ENCODE measurements at regions not wholly inside any gene's neighbourhood (a gene's known extent, or its start where the extent isn't known, plus 50 kb on each side); places are given as distances from the start of the nearest gene placed in this dataset.
"Not testable (repeated sequence)": the region's sequence is repeated elsewhere in the genome, so short reads cannot be mapped to it uniquely, and the experiment has no call there.

DNA sequence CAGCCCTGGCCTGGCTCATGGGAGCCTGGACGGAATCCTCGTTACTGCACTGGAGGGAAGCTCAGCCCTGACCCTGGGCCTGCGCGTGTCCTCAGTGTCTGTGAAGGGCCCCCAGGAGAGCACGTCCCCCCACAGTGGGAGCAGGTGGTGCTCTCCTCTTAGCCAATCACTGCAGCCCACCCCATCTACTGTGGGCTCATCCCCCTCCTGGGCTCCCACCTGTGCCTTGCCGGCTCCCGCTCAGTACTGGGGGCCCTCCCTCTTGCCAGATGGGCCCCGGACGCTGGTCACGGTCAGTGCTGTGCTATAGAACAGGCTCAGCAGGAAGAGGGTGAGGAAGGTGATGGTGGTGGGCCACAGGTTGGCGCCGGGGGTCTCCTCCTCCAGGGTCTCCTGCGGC, 57.5 kb downstream of the TMEM121 start:
- not testable (repeated sequence) for TF ChIP-seq ZNF274 (IDR thresholded peaks at IDR 0.05; ENCODE audit: low read depth, low read length); YY1 (IDR thresholded peaks at IDR 0.05; ENCODE audit: insufficient read depth, insufficient read length); SUZ12 (IDR thresholded peaks at IDR 0.05; ENCODE audit: extremely low read depth, insufficient read depth, insufficient read length)

All from NT2/D1 (cell line).